ENCODE measurements at regions not wholly inside any gene's neighbourhood (a gene's known extent, or its start where the extent isn't known, plus 50 kb on each side); places are given as distances from the start of the nearest gene placed in this dataset.

GRCh38 chr7:97457054-97457453 lies 274.8 kb upstream of the TAC1 start:
- H3K4me3 ChIP-seq (replicated peaks in 1 of 3): no peak overlapping the region
- no peaks in the 10 kb centered on the region for H3K4me1 ChIP-seq
- TF ChIP-seq POLR2A (IDR thresholded peaks at IDR 0.05): no peak
- TF ChIP-seq, protein P1, sequence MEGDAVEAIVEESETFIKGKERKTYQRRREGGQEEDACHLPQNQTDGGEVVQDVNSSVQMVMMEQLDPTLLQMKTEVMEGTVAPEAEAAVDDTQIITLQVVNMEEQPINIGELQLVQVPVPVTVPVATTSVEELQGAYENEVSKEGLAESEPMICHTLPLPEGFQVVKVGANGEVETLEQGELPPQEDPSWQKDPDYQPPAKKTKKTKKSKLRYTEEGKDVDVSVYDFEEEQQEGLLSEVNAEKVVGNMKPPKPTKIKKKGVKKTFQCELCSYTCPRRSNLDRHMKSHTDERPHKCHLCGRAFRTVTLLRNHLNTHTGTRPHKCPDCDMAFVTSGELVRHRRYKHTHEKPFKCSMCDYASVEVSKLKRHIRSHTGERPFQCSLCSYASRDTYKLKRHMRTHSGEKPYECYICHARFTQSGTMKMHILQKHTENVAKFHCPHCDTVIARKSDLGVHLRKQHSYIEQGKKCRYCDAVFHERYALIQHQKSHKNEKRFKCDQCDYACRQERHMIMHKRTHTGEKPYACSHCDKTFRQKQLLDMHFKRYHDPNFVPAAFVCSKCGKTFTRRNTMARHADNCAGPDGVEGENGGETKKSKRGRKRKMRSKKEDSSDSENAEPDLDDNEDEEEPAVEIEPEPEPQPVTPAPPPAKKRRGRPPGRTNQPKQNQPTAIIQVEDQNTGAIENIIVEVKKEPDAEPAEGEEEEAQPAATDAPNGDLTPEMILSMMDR (IDR thresholded peaks at IDR 0.05): no peak
- H3K9me3 ChIP-seq: no peaks in the 10 kb centered on the region
- no peaks in the 10 kb centered on the region for H3K27me3 ChIP-seq
- no peak for DNase-seq
- H3K36me3 ChIP-seq: no peaks in the 10 kb centered on the region
- WGBS, 2 donors: 43 to 53% methylated on average over 3 of the region's 3 CpGs
- intact Hi-C loops (cut with DNase I): no loop called here
- H3K27ac ChIP-seq: no peak overlapping the region

- no peaks in the 10 kb centered on the region for H3K4me1 ChIP-seq
- no peak overlapping the region for H3K4me3 ChIP-seq (replicated peaks in 1 of 3)
- no peak for DNase-seq
- no peaks in the 10 kb centered on the region for H3K27me3 ChIP-seq
- WGBS, 2 donors: 81 to 95% methylated on average over 1 of the region's 1 CpG
- H3K9me3 ChIP-seq: no peaks in the 10 kb centered on the region
- no peaks in the 10 kb centered on the region for H3K36me3 ChIP-seq
- no peak overlapping the region for H3K27ac ChIP-seq
- TF ChIP-seq, protein P1 (IDR thresholded peaks at IDR 0.05): no peak
- TF ChIP-seq POLR2A (IDR thresholded peaks at IDR 0.05): no peak
- intact Hi-C loops (cut with DNase I): no loop called here
Observed at GRCh38 chr7:97460433-97460832, 271.5 kb upstream of the TAC1 start.

DNA sequence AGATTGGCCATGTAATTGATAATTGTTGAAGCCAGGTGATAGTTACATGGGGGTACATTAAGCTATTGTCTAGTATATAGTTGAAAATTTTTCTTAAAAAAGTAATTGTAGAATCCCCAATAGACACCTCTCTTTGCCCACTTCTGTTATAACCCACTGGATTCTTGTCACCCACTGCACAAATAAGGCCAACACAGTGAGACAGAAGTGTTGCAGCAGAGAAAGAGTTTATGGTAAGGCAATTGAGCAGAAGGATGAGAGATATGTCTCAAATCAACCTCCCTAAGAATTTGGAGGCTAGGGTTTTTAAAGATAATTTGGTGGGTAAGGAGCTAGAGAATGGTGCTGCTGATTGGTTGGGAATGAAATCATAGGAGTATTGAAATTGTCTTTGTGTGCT lies 270.3 kb upstream of the TAC1 start:
- Histone ChIP-seq H3K27ac (no peak overlapping the region), H3K36me3 (no peaks in the 10 kb centered on the region), H3K9me3 (no peaks in the 10 kb centered on the region), H3K4me3 (replicated peaks in 1 of 3) (no peak overlapping the region), H3K27me3 (no peaks in the 10 kb centered on the region), H3K4me1 (no peaks in the 10 kb centered on the region)
- intact Hi-C loops (cut with DNase I): no loop called here
- DNase-seq: no peak
- TF ChIP-seq, protein P1 (IDR thresholded peaks at IDR 0.05): no peak
- no peak for TF ChIP-seq POLR2A (IDR thresholded peaks at IDR 0.05)

- Histone ChIP-seq H3K27ac (no peak overlapping the region), H3K4me1 (no peaks in the 10 kb centered on the region), H3K36me3 (no peaks in the 10 kb centered on the region), H3K9me3 (no peaks in the 10 kb centered on the region), H3K4me3 (replicated peaks in 1 of 3) (no peak overlapping the region), H3K27me3 (no peaks in the 10 kb centered on the region)
- TF ChIP-seq POLR2A (IDR thresholded peaks at IDR 0.05): no peak
- intact Hi-C loops (cut with DNase I): no loop called here
- 52 to 56% methylated on average over 2 of the region's 2 CpGs for WGBS, 2 donors
- DNase-seq: no peak
Observed at GRCh38 chr7:97466071-97466470, 265.8 kb upstream of the TAC1 start.

GRCh38 chr7:97466999-97467740 lies 264.7 kb upstream of the TAC1 start:
- no peaks in the 10 kb centered on the region for H3K9me3 ChIP-seq
- DNase-seq: no peak
- 50 to 62% methylated on average over 6 of the region's 6 CpGs for WGBS, 2 donors

GRCh38 chr7:97468493-97468892 lies 263.4 kb upstream of the TAC1 start:
- Histone ChIP-seq H3K27ac (no peak overlapping the region), H3K9me3 (no peaks in the 10 kb centered on the region), H3K27me3 (no peaks in the 10 kb centered on the region), H3K4me1 (no peaks in the 10 kb centered on the region), H3K4me3 (replicated peaks in 1 of 3) (no peak overlapping the region), H3K36me3 (no peaks in the 10 kb centered on the region)
- no peak for TF ChIP-seq POLR2A (IDR thresholded peaks at IDR 0.05)
- TF ChIP-seq, protein P1 (IDR thresholded peaks at IDR 0.05): no peak
- DNase-seq: no peak
- 77 to 84% methylated on average over 3 of the region's 3 CpGs for WGBS, 2 donors
- intact Hi-C loops (cut with DNase I): no loop called here

More at GRCh38 chr7:97466999-97467740, 264.7 kb upstream of the TAC1 start:
- Histone ChIP-seq H3K27me3 (no peaks in the 10 kb centered on the region), H3K4me3 (replicated peaks in 1 of 3) (no peak overlapping the region), H3K27ac (no peak overlapping the region), H3K36me3 (no peaks in the 10 kb centered on the region), H3K4me1 (no peaks in the 10 kb centered on the region)
- no peak for TF ChIP-seq POLR2A (IDR thresholded peaks at IDR 0.05)
- intact Hi-C loops (cut with DNase I): no loop called here
